Sigmoid colon (tissue), 6 donors: ENCODE measurements at regions not wholly inside any gene's neighbourhood (a gene's known extent, or its start where the extent isn't known, plus 50 kb on each side); places are given as distances from the start of the nearest gene placed in this dataset.

ENCODE experiments used
- DNase-seq: peaks from one replicate; pipeline ENCODE4 v3.0.0-alpha.2; 2019
- H3K27ac ChIP-seq, 4 donors: fragments of 200-600 bp; sonication (generic); one replicate each; pipeline ENCODE4 v1.5.1; 2016 to 2019; ENCODE audit warnings: mild to moderate bottlenecking in 1 of 4
- H3K27me3 ChIP-seq, 3 donors: fragments of 200-600 bp; sonication (generic); one replicate each; pipeline ENCODE4 v1.5.1; 2019; ENCODE audit warnings: mild to moderate bottlenecking in 1 of 3
- H3K36me3 ChIP-seq, 4 donors: fragments of 200-600 bp; sonication (generic); one replicate each; pipeline ENCODE4 v1.5.1; 2016 to 2019
- H3K4me1 ChIP-seq, 4 donors: fragments of 200-600 bp; sonication (generic); one replicate each; pipeline ENCODE4 v1.5.1; 2017 to 2019
- H3K4me3 ChIP-seq, 4 donors: fragments of 200-600 bp; sonication (generic); one replicate each; pipeline ENCODE4 v1.5.1; 2017 to 2019; ENCODE audit warnings: mild to moderate bottlenecking in 2 of 4, moderate library complexity in 1 of 4
- H3K9me3 ChIP-seq, 4 donors: fragments of 200-600 bp in 3 of 4; sonication (generic) in 3 of 4; one replicate each; pipeline versions ENCODE4 v1.5.1 to v1.6.1; 2013 to 2019
- CTCF ChIP-seq, 4 experiments: fragments of 450-650 bp in 3 of 4; fragments of 200-600 bp in 1 of 4; IDR thresholded peaks; one replicate each; pipeline ENCODE4 v1.5.1; 2016 to 2019; ENCODE audit warnings: antibody characterized with exemption in 4 of 4, mild to moderate bottlenecking in 3 of 4, moderate library complexity in 2 of 4
- EP300 ChIP-seq, 4 donors: sonication (generic); formaldehyde crosslinking; IDR thresholded peaks; one replicate each; pipeline ENCODE4 v1.6.1; 2017; ENCODE audit warnings: antibody characterized with exemption in 4 of 4
- POLR2A ChIP-seq, 2 donors: fragments of 450-650 bp; IDR thresholded peaks; one replicate each; pipeline ENCODE4 v1.6.1; 2016; ENCODE audit warnings: antibody characterized with exemption in 2 of 2, mild to moderate bottlenecking in 2 of 2, moderate library complexity in 2 of 2
- POLR2AphosphoS5 ChIP-seq, 4 donors: sonication (generic); formaldehyde crosslinking; IDR thresholded peaks; one replicate each; pipeline ENCODE4 v1.6.1; 2017; ENCODE audit warnings: antibody characterized with exemption in 4 of 4
- WGBS, 2 donors: extraction: QIAGEN DNeasy Blood & Tissue Kit; methylation state at CpG; one replicate each; pipeline ENCODE4 v1.1.7; 2013; 5-methylcytosine and 5-hydroxymethylcytosine counted together
- intact Hi-C: fragments of 100-400 bp; cut with DNase I; formaldehyde crosslinking; loops from one replicate; pipeline ENCODE4 v1.15.1; 2023
- donor health status: healthy with polysubstance abuse.
- donor health status: healthy.

- no peak overlapping the region for H3K27ac ChIP-seq
- H3K27me3 ChIP-seq = no peaks in the 10 kb centered on the region
- no peak for DNase-seq
- intact Hi-C loops = no loop called here
- no peaks in the 10 kb centered on the region for H3K4me1 ChIP-seq
- H3K4me3 ChIP-seq = no peak overlapping the region
- WGBS, 2 donors = 91 to 93% methylated on average over 9 of the region's 9 CpGs
- H3K36me3 ChIP-seq = no peaks in the 10 kb centered on the region
- H3K9me3 ChIP-seq = no peaks in the 10 kb centered on the region
- no peak for TF ChIP-seq CTCF (IDR thresholded peaks at IDR 0.05)
- TF ChIP-seq EP300 (IDR thresholded peaks at IDR 0.05) = no peak
- no peak for TF ChIP-seq POLR2AphosphoS5 (IDR thresholded peaks at IDR 0.05)
- TF ChIP-seq POLR2A (IDR thresholded peaks at IDR 0.05) = no peak
Measured at GRCh38 chr2:234406085-234406484, 90.8 kb downstream of the ARL4C start.

GRCh38 chr2:234405462-234405861 lies 91.4 kb downstream of the ARL4C start:
- 63 to 74% methylated on average over 2 of the region's 2 CpGs for WGBS, 2 donors
- no peaks in the 10 kb centered on the region for H3K9me3 ChIP-seq

GRCh38 chr2:234404957-234405356 lies 91.9 kb downstream of the ARL4C start:
- intact Hi-C loops = no loop called here
- no peak for DNase-seq
- H3K4me3 ChIP-seq = no peak overlapping the region
- no peaks in the 10 kb centered on the region for H3K36me3 ChIP-seq
- H3K9me3 ChIP-seq = no peaks in the 10 kb centered on the region
- no peaks in the 10 kb centered on the region for H3K4me1 ChIP-seq
- H3K27me3 ChIP-seq = no peaks in the 10 kb centered on the region
- WGBS, 2 donors = 59 to 65% methylated on average over 8 of the region's 8 CpGs
- H3K27ac ChIP-seq = no peak overlapping the region
- no peak for TF ChIP-seq POLR2AphosphoS5 (IDR thresholded peaks at IDR 0.05)

More at GRCh38 chr2:234405462-234405861, 91.4 kb downstream of the ARL4C start:
- H3K36me3 ChIP-seq = no peaks in the 10 kb centered on the region
- intact Hi-C loops = no loop called here
- no peak overlapping the region for H3K27ac ChIP-seq
- H3K4me3 ChIP-seq = no peak overlapping the region
- no peak for DNase-seq
- no peak for TF ChIP-seq CTCF (IDR thresholded peaks at IDR 0.05)
- TF ChIP-seq EP300 (IDR thresholded peaks at IDR 0.05) = no peak
- no peak for TF ChIP-seq POLR2AphosphoS5 (IDR thresholded peaks at IDR 0.05)
- no peak for TF ChIP-seq POLR2A (IDR thresholded peaks at IDR 0.05)
- H3K27me3 ChIP-seq = no peaks in the 10 kb centered on the region
- H3K4me1 ChIP-seq = no peaks in the 10 kb centered on the region

GRCh38 chr2:234403751-234404150 lies 93.1 kb downstream of the ARL4C start:
- WGBS, 2 donors = 100% methylated on average over 1 of the region's 1 CpG
- TF ChIP-seq POLR2AphosphoS5 (IDR thresholded peaks at IDR 0.05) (no peak), EP300 (IDR thresholded peaks at IDR 0.05) (no peak), CTCF (IDR thresholded peaks at IDR 0.05) (no peak), POLR2A (IDR thresholded peaks at IDR 0.05) (no peak)
- Histone ChIP-seq H3K36me3 (no peaks in the 10 kb centered on the region), H3K4me3 (no peak overlapping the region), H3K27ac (no peak overlapping the region), H3K9me3 (no peaks in the 10 kb centered on the region), H3K4me1 (no peaks in the 10 kb centered on the region), H3K27me3 (no peaks in the 10 kb centered on the region)
- intact Hi-C loops = no loop called here
- no peak for DNase-seq

- TF ChIP-seq POLR2AphosphoS5 (IDR thresholded peaks at IDR 0.05) (no peak), POLR2A (IDR thresholded peaks at IDR 0.05) (no peak), CTCF (IDR thresholded peaks at IDR 0.05) (no peak), EP300 (IDR thresholded peaks at IDR 0.05) (no peak)
- WGBS, 2 donors = 81 to 88% methylated on average over 8 of the region's 8 CpGs
- intact Hi-C loops = no loop called here
- no peak for DNase-seq
- Histone ChIP-seq H3K4me3 (no peak overlapping the region), H3K27ac (no peak overlapping the region), H3K4me1 (no peaks in the 10 kb centered on the region), H3K36me3 (no peaks in the 10 kb centered on the region), H3K9me3 (no peaks in the 10 kb centered on the region), H3K27me3 (no peaks in the 10 kb centered on the region)
Measured at GRCh38 chr2:234403074-234403473, 93.8 kb downstream of the ARL4C start.
